HG03378 (cell line): ENCODE measurements at regions not wholly inside any gene's neighbourhood (a gene's known extent, or its start where the extent isn't known, plus 50 kb on each side); places are given as distances from the start of the nearest gene placed in this dataset.

Source experiments
- ATAC-seq: cut with Tn5 transposase; IDR thresholded peaks from one replicate; pipeline ENCODE4 v1.9.1; 2021; ENCODE audit warnings: mild to moderate bottlenecking, moderate library complexity; ENCODE audit not compliant: unreplicated experiment

GRCh38 chr19:29395111-29395733 lies 130.6 kb upstream of the VSTM2B start:
- no peak for ATAC-seq

- ATAC-seq: no peak
Measured at GRCh38 chr19:29395734-29396414, 129.9 kb upstream of the VSTM2B start.

DNA sequence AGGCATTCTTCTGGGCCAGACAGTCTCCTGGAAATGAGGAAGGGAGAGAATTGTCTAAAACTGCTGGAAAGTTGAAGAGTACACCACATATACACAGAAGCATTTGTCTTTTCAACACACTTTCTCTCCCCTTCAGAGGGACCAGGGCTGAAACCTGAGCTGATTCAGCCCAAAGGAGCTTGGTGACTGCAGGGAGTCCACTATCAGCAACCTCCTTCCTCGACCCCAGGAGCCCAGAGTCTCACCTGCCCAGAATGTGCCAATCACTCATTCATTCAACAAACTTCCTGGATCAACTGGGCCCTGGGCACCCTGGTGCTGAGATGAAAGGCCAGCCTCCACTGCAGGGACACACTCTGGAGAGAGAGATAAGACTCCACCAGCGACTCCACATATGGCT lies 128.9 kb upstream of the VSTM2B start:
- no peak for ATAC-seq

DNA sequence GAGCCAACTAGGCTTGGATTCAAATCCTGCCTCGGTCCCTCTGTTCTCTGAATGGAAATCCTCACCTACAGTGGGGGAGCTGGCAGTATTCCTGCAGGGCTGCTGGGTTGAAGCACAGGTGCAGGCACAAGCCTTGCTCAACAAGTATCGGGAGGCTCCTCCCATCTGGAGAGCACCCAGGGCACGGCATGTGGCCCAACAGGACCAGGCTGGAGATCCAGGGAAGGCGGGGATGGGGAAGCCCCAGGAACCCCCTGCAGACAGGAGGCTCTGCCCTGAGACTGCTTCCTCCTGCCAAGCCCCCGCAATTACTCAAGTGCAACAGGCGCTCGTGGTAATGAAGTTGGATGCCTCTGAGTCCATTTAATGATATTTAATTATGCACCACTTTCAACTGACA lies 128.0 kb upstream of the VSTM2B start:
- ATAC-seq: no peak

DNA sequence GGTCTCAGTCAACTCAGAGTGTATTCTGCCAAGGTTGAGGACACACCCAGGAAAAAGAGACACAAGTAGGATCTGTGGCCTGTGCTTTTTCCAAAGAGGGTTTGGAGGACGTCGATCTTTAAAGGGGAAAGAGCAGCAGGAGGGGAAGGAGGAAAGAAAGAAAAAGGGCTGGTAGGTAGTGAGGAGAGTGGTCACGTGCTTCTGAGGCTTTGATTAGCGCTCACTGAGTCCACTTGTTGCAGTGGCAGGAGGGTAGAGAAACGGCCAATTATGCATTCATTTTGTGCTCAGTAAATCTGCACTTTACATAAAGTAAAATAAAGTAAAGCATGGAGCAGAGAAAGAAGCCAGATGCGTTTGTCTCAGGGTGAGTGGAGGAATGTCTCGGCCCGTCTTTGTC lies 126.0 kb upstream of the VSTM2B start:
- ATAC-seq: no peak

- ATAC-seq: no peak
Measured at GRCh38 chr19:29400917-29401711, 124.7 kb upstream of the VSTM2B start.

DNA sequence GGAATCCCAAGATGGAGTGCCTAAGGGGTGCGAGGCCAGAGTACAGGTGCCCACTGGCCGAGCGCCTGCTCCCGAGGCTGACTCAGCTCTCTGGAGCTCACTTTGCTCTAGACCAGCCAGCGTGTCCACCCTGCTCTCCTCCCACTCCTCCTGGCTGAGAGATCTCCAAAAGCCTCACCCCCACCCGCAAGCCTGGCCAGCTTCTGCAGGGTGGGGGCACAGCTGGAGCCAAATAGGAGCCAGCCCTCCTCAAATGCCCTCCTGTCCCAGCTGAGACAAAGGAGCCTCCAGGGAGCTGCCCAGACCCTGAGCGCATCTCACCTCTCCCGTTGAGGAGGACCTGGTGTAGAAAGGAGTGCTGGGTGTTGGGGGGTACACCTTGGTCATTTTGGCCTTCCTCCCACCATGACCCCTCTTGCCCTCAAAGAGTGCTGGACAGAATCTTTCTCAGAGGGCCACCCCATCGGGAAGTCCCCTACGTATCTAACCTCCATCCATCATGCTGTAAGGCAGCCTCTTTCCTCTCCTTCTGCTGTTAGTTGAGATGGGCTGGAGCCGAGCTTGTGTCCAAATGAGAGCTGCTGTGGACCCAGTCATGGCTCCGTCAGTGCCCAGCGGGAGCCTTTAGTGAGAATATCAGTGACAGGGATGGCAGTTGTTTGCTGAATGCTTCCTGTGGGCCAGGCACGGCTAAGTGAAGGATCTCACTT lies 123.9 kb upstream of the VSTM2B start:
- no peak for ATAC-seq

DNA sequence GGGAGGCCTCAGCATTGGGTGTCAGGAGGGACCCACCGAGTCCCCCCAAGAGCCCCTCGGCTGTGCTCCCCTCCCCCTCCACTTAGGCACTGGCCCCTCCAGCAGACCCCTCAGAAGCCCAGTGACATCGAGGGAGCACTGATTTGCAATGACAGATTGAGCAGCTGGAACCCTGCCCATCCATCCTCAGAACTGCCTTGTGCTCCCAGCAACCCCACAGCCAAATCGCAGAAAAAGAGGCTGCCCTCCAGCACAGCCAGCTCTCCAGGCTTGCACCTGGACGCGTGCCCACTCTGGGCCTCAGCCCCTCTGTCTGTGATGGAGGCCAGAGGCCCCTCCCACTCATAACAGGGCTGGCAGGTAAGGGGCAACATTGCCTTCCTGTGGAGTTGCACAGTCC lies 123.2 kb upstream of the VSTM2B start:
- ATAC-seq: no peak

GRCh38 chr19:29404015-29404414 lies 121.8 kb upstream of the VSTM2B start:
- ATAC-seq: no peak

- ATAC-seq: no peak
Measured at GRCh38 chr19:29404951-29405727, 120.7 kb upstream of the VSTM2B start.

DNA sequence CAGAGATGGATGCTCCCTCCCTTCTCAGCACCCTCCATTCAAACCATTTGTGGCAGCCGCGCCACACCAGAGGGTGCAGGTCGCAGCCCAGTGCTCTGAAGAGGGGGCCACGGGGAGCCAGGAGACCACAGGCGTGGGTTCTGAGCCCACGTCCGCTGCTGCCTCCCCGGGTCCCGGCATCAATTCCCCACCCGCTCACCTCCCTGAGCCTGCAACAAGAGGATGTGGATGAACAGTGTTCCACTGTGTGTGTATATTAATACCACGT lies 120.1 kb upstream of the VSTM2B start:
- no peak for ATAC-seq

DNA sequence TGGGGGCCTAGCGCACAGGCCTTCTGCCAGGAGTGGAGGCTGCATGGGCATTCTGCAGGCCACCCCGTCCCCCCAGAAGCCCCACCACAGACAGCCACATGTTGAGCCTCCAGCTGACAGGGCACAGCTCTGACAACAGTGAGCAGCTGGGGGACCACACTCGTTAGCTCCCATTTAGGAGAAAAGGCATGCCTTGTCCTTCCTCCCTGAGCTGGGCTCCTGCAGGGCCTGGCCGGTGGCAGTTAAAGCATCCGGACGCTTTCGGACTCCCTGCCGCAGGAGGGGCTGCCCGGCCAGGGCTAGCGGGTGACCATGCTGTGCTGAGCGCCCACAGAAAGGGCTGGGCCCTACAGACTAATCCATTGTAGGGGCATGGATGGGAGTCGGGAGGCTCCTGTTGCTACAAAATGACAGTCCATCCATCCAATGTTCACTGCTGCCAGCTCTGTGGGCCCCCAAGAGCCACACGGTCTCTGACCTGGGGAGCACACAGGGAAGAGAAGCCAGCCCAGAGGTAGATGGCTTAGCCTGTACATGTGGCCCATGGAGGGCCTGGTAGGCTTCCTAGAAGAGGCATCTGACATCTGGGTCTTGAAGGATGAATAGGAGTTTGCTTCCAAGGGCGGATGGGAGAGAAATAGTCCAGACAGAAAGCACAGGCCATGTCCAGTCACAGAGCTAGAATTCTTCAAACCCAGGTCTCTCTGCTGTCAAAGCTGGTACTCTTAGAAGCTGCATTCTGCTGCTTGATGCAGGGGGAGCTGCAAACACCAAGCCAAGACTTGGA lies 116.5 kb upstream of the VSTM2B start:
- no peak for ATAC-seq

DNA sequence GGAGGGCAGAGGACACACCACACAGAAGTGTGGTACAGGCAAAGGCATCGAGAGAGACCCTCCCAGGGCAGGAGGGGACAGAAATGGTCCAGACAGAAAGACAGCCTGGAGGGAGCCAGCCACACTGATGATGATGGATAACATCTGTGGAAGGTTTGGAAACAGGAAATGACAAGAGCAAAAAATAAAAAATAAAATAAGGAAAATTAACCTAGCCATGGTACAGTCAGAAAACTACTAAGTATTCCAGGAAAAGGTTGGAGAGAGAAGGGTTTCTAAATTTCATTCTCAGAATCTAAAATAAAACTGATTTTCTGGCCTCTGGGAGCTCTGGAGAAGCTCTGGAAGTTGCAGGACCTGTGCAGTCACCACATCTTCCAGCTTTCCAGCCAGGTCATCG lies 115.2 kb upstream of the VSTM2B start:
- no peak for ATAC-seq

DNA sequence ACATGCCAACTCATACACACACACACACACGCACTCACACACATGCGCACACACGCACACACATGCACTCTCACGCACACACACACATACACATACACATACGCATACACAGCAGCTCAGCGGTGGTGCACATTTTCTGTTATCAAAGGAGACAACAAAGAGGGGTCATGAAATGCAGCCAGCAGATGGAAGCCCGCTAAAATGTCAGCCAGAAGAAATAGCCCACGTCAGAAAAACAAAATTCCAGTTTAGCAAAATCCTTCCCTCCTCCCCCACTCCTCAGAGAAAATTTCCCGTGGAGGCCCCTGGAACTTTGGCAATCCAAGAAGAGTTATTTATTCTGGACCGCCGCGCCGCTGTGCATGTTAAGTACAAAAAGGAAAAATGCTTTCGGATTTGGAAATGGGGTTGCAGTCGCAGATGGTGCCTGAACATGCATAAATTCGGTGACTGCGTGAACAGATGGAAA lies 114.6 kb upstream of the VSTM2B start:
- no peak for ATAC-seq

DNA sequence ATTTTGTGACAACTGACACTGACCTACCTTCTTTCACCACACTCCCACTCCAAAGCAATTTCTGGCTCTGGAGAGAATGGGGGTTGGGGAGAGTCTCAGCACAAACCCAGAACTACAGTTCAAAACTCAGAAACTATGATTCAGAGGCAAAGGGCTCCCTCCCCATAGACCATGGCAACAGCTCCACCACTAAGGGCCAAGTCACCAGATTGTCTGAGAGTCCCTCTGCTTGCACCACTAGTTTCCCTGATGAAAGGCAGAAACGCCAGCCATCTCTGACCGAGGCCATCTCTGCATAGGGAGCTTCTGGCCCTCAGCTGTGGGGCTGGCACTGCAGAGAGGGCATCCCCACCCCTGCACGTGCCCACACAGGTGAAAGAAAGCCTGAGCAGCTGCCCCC lies 112.4 kb upstream of the VSTM2B start:
- ATAC-seq: no peak

GRCh38 chr19:29415507-29415906 lies 110.3 kb upstream of the VSTM2B start:
- no peak for ATAC-seq

DNA sequence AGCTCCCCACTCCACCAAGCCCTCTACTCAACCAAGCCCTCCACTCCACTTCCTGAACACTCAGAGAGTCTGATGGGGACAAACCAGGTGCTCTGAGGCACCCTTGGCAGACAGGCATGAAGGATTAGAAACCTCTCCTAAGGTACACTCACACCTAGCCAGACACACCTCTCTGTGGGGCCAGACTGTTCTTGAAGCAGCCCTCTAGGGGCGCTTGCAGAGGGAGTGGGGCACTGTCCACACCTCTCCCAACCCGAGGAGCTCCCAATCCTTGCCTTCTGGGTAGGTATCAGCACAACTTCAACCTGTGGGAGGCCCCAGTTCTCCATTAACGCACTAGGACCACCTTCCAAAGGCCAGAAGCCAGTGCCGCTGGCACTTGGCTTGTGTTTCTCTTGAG lies 108.7 kb upstream of the VSTM2B start:
- no peak for ATAC-seq

DNA sequence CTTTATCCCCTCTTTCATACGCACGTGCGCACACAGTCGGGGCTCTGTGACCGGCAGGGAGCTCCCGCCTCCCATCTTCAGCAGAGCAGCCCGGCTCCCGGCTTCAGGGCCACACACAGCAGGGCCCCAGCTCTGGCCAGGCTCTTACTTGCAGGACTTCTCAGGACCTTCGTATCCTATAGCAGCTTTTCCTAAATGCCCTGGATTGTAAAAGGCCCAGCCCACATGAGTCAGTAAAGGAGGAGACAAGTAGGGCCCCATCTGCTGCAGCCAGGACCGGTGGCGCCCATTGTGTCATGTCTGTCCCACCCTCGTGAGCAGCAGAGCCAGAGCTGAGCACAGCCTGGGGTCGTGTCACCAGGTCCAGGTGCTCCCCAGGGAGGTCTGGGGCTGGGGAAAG lies 107.6 kb upstream of the VSTM2B start:
- no peak for ATAC-seq

DNA sequence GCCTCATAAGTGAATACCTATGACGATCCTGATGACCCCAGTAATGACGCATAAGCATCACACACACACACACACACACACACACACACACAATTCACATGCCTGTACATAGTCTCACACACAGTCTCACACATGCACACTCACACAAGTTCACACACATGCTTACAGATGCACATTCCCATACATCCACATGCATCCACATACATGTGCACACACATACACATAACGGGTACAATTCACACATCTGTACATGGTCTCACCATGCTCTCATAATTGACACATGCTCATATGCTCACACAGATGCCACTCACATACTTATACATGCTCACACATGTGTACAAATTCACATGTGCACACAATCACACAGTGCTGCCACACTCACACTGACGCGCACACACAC lies 105.7 kb upstream of the VSTM2B start:
- ATAC-seq: no peak
